Stimulated activated naive CD4-positive, alpha-beta T cell treated with Interleukin-2 at 50 U/mL for 16 hours (primary cell): ENCODE measurements at regions not wholly inside any gene's neighbourhood (a gene's known extent, or its start where the extent isn't known, plus 50 kb on each side); places are given as distances from the start of the nearest gene placed in this dataset.
"Not testable (repeated sequence)": the region's sequence is repeated elsewhere in the genome, so short reads cannot be mapped to it uniquely, and the experiment has no call there.

Experiments used
- DNase-seq: peaks from one replicate; lab custom pipeline; 2025; lab: John Stamatoyannopoulos, UW

DNA sequence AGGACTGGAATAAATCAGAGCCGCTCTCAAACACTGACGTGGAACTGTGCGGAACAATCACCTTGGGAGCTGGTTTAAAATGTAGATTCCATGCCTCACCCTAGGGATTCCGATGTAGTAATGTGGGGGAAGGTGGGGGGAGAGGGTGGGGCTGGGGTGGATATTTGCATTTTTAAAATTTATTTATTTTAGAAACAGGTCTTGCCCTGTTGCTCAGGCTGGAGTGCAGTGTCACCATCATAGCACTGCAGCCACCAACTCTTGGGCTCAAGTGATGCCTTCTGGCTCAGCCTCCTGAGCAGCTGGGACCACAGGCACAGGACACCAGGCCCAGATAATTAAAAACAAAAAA lies 101.9 kb upstream of the SEC22B start:
- not testable (repeated sequence) for DNase-seq

DNA sequence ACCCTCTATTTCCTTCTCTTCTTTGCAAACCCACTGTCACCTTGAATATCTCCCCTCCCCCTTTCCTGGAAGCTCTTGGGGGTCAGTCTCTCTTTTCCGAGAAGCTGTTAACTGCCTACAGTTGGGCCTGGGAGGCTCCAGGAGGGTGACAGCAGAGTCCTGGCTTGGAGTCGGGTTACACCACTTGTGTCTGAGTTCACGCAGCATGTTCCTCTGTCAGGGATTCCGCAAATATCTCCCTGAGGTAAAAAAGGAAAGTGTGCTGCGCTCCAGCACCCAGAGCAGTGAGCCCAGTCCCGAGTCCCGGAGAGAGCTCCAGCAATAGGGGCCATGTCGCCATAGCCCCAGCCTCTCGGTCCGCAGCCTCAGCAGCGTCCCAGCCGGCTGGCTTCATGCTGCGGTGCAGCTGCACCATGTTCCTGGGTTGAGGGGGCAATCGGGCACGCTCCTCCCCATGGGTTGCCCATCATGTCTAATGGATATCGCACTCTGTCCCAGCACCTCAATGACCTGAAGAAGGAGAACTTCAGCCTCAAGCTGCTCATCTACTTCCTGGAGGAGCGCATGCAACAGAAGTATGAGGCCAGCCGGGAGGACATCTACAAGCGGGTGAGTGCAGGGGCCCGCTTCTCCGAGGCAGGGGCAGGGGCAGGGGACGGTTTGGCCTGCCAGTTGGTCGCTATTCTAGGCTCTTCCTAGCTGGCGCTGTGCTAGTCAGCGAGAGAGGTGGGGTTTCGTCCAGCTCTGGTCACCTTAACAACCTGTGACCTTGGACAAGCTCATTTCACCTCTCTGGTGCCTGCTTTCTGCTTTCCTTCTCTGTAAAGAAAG lies 101.3 kb upstream of the SEC22B start:
- not testable (repeated sequence) for DNase-seq

DNA sequence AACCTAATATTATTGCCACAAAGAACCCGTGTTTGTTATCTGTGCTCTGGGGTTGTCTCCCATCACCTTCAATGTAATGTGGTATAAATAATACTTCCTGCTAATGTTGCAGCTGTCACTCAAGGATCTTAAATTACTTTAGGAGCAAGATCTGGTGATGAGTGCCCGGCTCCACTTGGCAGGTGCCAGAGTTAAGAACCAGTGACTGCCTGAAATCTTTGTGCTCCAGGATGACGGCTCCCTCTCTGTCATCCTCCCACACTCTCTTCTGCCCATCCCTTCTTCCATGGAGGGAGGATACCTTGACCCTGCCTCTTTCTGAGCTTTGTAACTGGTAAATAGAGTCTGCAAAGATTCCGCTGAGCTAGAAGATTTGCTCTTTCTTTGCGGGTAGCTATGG lies 100.4 kb upstream of the SEC22B start:
- DNase-seq: not testable (repeated sequence)

DNA sequence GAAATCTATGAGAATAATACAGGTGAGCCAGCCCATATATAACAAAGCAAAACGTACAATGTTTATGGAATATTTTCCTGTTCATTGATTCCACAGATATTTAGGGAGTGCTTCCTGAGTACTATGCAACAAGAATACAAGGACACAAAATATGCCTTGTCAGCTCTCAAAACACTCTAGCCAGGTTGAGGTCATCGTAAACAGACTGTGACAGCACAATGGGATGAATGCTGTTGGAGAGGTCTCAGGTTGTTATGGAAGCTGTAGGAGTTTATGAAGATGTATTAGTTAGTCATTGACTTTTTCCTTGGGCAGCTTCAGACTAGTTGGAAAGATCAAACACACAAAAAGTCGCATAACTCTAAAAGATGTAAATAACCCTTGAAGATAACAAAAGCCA lies 98.1 kb upstream of the SEC22B start:
- DNase-seq: not testable (repeated sequence)

DNA sequence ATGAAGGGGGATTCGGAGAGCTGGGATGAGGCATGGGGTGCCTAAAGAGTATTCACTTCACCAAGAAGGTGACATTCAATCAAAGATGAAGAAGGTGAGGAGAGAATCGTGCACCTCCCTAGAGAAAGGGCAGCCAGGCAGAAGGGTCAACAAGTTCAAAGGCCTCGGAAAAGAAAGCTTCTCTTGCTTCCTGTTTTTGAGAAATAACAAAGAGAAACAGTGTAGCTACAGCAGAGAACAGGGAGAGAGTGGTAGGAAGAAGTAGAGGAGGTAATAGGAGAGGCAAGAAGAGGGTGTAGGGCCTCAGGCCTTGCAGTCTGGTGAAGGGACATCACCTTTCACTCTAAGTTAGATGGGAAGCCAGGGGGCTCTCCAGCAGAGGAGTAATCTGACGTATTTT lies 97.0 kb upstream of the SEC22B start:
- DNase-seq: not testable (repeated sequence)

DNA sequence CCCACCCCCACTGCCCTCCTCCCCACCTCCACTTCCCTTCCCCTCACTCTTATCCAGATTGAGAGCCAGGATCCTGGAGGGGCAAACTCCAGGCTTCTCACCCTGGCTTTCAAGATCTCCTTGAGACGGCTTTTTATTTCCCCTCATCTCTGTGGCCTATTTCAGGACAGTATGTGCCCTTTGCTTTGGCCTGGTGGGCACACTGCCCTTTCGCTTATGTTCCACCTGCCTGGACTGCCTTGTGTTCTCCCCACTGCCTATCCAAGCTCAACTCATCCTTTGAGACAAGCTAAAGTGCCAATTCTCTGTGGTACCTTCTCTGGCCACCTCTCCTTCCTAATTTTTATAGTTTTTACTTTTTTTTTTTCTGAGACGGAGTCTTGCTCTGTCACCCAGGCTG lies 95.9 kb upstream of the SEC22B start:
- not testable (repeated sequence) for DNase-seq

DNA sequence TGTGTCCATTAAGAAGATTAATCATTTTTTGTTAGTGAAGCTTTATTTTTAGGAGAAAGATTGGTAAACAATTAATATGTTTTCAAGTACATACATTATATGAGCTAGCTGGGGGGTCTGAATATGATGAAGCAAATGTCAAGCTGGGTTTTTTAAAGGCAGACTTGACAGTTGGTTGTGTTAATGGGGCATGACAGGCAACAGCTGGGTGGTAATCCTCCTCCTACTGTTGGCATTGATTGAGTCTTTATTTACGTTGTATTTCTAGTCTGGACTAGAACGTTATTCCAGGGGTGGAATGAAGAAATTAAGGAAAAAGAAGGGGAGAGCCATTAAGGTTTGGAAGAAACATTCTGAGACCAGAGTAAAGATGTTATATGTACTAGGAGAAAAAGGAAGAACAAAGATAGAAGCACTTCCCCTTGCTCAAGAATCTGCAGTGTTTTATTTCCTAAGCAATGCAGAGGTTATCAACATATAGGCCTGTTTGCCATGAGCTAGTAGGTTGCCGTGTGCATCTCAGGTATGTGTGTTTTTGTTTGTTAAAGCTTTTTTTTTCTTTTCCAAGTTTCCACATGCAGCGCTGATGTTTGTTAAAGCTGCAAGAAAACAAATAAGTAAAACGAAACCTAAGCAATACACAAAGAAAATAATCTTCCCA lies 95.4 kb upstream of the SEC22B start:
- DNase-seq: not testable (repeated sequence)

DNA sequence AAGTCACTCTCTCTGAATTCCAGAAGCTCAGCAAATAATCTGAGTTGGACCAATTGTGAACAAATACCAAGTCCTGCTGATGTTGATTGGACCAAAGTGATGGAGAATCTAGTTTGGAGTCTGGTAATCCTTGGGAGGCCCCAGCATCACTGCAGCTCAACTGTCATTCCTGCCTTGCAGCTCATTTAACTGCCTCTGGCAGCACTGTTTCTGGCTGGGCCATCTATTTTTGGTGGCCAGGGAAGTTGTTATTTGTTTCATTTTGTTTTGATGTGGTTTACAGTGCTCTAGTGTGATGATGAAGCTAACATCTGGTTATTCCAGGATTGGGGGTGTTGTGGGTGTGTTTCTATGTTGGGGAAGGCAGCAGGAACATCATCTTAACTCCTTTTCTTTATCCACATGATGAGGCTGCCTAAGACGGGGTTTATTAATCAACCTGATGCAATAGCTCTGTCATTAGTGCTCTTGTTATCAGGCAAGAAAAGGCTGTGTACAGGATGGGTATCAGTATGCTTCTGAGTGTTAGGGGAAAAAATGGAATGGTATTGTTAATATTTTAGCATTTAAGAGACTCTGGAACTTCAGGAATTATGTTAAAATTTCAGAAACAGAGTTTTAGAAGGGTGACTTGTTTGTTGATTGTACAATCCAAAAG lies 91.7 kb upstream of the SEC22B start:
- not testable (repeated sequence) for DNase-seq

DNA sequence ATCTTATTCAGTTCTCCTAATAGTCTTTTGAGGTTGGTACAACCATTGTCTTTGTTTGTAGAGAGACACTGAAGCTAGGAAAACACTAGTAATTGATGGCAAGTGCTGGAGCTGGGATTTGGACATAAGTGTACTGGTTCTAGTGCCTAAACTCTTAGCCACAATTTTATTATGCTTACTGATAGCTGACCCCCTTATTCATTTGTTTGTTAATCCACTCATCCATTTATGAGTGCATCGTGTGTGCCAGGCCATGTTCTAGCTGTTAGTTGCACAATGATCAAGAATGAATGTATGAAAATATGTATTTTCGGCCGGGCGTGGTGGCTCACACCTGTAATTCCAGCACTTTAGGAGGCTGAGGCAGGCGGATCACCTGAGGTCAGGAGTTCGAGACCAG lies 88.2 kb upstream of the SEC22B start:
- DNase-seq: not testable (repeated sequence)

DNA sequence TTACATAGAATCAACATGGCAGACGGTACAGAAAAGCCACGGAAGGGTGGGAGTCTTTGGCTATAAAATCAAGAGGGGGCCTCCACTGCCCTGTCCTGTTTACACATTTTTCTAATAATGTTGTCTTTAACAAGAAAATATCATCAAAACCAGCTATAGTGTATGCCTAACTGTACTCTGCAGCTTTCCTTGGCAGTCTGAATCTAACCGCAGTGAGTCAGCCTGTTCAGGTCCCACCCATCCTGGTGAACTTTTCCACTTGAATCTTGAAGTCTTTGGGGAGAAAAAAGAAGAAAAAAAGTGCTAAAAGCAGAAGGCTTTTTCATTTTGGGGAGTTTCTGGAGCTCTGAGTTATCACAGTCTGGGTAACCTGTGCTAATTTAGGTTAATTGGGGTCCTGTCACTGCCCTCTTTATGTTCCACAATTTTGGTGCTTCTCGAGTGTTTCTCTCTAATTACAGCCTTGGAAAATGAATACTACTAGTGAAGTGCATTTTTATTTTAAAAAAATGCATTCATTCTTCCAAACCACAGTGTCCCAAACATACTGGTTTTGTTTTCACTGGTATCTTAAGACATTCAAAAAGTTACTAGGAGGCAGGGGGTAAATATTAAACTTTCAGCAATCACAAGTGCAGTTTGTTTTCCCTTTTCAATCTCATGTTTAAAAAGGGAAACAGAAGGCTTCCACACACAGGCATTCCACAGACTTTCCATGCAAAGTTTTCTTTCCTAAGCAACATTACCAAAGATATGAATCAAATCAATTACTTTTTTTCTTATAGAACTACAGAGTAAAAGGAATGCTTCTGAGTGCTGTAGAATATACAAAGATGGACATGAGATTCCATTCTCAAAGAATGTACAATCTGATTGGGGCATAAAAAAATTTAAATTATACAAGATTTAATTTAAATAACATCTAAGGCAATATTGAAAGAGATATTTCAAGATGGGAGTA lies 86.8 kb upstream of the SEC22B start:
- DNase-seq: not testable (repeated sequence)

DNA sequence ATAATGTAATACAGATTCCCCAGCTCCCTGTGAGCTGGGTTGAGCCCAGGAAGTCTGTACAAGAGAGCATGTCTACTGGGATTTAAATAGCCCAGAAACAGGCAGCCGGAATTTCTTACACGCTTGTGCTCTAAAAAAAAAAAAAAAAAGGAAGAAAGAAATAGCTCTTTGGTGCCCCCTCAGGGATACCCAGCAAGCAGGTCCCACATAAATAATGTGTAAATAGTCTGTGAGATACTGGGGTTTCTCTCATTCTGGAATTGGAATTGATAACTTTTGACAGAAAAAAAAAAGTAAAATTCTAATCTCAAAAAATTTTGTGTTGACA lies 81.4 kb upstream of the SEC22B start:
- not testable (repeated sequence) for DNase-seq

DNA sequence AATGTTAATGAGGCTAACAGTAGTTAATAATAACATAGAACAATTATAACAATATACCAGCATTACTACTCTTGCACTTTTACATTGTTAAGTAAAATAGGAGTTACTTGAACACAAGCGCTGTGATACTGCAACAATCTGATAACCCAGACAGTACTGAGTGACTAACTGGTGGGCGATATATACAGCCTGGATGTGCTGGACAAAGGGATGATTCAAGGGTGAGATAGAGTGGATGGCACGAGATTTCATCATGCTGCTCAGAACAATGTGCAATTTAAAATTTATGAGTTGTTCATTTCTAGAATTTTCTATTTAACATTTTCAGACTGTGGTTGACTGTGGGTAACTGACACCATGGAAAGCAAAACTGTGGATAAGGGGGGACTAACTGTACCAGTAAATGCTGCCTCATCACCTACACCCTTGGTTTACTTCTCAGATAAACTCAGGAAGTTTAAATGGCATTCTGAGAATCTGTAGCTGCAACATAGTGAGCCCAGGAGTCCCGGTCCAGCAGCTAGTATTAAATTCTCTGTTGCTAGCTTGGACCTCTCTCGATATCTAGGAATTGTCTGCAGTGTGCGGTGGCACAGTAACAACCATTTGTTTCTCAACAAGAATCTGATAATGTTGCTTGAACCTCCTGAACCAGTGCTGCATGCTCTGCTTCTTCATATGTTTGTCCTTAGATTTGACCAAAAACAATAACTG lies 80.9 kb upstream of the SEC22B start:
- not testable (repeated sequence) for DNase-seq

DNA sequence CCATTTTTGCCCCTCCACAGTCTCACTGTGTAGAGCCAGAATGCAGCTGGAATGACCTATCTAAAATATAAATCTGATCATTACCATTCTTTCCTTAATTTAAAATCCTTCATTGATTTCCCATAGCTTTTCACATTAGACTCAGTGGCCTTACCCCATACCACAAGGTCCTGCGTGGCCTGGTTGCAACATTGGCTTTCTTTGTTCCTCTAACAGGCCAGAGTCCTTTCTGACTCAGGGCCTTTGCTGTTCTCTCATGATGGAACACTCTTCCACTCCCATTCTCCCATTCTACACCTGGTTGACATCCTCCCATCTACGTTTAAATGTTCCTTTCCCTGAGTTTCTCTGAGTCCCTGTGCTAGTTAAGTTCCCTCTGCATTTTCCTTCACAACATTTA lies 74.4 kb upstream of the SEC22B start:
- DNase-seq: not testable (repeated sequence)

DNA sequence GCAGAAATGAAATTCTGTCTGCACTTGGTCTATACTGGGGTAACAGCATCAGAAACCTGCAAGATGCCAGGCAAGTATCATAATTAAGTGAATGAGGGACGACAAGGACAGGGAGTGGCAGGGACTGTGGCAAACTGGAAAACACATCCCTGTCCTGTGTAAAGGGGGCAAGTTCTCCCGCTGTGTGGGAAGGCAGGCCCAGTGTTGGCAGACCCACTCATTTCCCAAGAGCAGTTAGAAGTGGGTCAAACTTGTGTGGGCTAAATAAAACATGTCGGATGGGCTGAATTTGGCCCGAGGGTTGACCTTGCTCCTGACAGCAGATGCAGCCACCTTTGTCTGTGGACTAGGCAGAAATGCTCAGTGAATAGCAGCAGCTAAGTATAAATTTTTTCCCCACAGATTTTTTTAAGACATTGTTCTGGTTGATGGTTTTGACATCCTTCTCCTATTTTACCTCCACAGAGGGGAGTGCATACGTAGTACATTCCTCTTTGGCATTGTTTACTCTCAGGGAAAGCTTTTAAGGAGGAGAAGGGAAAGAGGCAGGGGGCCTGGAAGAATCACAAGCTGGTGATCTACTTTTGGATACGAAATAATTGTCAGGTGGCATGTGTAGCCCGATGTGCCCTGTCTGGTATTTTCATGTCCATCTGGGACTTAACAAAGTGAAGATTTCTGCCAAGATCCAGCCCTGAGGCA lies 72.6 kb upstream of the SEC22B start:
- not testable (repeated sequence) for DNase-seq

DNA sequence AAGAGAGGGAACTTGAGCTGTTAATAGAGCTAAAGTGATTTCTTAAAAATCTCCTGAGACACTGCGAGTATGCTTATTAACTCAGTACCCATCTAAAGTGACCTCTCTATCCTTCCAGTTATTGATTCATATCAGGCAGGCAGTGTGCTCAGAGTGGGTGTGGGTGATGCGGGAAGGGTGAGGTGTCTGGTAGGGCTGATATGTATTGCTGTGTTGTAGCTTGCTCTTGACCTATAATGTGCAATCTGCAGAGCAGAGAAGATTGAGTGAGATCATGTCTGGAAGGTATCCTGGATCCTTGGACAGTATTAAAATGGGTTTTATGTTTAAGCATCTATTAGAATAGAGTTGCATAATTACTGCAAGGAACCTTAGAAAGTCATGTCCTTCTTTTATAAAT lies 71.9 kb upstream of the SEC22B start:
- DNase-seq: not testable (repeated sequence)

DNA sequence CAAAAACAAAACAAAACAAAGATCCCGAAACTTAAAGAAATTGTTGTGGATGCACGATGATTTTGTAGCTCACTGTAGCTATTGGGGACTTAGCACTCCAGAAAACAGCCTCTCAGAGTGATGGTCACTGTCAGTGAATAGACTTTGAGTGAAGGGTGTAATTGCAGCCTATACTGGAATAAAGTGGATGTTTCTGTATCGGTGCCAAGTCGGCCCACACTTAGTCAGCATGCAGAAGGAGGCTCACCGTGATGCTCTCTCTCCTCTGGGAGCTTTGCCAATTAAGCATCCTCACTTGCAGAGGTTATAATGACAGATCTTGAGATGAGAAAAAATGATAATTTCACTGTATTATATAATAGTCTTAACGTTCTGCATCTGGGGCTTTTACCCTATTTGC lies 67.5 kb upstream of the SEC22B start:
- not testable (repeated sequence) for DNase-seq

DNA sequence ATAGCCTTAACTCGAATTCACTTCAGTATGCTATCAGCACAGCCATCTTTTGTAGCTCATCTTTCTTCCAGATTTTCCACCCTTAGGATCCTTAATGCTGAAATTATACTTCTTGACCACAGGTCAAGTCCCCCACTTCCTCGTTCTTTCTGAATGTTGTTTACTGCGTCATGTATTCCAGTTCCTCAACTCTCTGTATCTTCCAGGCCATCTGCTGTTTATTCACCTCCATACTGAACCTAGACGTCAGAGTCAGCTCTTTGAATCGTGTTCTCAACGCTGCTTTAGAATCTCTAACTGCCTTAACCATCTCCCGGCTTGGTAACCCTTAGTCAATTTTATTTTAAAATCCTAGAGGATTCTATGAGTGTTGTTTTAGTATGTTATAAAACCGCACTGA lies 66.3 kb upstream of the SEC22B start:
- DNase-seq: not testable (repeated sequence)

DNA sequence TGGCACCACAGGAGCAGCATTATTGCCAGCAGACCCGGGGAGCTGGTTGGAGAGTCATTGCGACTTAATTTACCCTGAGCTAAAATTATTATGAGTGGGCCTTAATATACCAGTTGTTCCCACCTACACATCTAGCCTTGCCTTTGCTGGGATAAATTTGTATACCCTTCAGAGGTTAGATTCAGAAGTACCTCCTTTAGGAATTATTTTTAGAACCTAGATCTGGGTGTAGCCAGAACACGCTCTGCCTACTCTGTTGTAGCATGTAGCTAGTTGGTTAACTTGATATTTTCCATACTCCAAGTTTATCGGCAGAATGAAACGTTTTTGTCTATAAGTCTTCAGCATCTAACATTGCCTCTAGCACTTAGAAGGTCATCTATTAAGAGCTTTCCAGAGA lies 65.5 kb upstream of the SEC22B start:
- not testable (repeated sequence) for DNase-seq

DNA sequence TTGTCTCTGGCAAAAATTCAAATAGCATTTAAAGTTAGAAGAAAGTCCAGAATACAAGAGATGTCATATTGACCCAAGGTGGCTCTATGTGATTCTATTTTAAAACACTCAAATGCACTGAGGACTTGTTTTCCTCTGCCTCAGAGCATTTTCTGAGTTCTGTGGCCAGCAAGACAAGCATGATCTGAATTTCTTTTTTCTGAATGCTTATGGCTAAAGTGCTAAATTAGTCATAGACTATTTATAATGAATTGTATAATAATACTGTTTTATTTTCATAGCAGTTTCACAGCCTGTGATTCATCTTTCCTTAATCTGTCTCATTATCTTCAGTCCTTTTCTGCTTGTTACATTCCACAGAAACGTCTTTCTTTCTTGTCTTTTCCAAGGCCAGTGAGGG lies 63.9 kb upstream of the SEC22B start:
- DNase-seq: not testable (repeated sequence)

DNA sequence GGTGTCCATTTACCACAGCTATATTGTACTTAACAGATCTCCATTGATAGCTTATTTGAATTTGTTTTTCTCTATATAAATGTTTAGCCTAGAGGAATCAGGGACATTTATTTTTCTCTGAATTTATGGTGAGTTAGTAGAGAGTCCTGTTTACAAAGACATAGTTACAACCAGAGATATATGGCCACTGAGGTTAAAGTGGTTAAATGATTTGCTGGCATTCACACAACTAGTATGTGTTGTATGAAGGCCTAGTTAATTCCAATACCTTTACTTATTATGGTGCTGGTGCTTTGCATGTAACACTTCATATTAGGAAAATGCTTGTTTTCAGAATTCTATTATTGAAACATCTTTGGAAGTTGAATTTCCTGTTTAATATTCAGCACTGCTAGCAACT lies 63.0 kb upstream of the SEC22B start:
- not testable (repeated sequence) for DNase-seq

DNA sequence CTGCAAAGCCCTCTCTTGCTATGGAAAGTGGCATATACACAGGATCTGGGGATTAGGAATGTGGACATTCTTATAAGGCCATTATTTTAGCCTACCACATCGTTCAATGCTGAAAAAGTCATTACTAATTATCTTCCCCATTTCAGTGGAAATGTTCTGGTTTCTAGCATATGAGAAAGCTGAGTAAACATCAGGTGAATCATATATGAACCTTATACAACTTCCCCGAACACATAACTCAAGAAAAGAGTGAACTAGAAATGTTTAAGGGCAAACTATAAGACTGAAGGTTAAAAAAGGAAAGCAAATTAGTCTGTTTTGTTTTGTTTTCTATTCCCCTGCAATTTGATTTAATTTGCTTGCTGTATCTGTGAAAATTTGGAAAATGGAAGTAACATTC lies 62.5 kb upstream of the SEC22B start:
- DNase-seq: not testable (repeated sequence)
